ENCODE measurements at regions not wholly inside any gene's neighbourhood (a gene's known extent, or its start where the extent isn't known, plus 50 kb on each side); places are given as distances from the start of the nearest gene placed in this dataset.

GRCh38 chr2:892892-893291 is 57.8 kb upstream of the SNTG2 start:
- Histone ChIP-seq H3K9me3 (ENCODE audit: insufficient read depth, low read depth) (no peaks in the 10 kb centered on the region), H2AFZ (no peak overlapping the region), H3K9me2 (ENCODE audit: insufficient read depth) (no peaks in the 10 kb centered on the region), H3K36me3 (ENCODE audit: low read depth) (no peaks in the 10 kb centered on the region), H3K4me3 (no peak overlapping the region), H3K79me2 (ENCODE audit: low read depth) (no peaks in the 10 kb centered on the region), H3K27me3 (ENCODE audit: insufficient read depth, low read depth) (peaks cover 59% of the 10 kb centered on the region), H4K20me1 (ENCODE audit: insufficient read depth) (no peaks in the 10 kb centered on the region), H3K27ac (no peak overlapping the region), H3K4me2 (no peak overlapping the region), H3K4me1 (replicated peaks; ENCODE audit: insufficient read depth) (no peaks in the 10 kb centered on the region), H3F3A (ENCODE audit: insufficient read depth, low read depth) (no peaks in the 10 kb centered on the region)
- ChIA-PET CTCF (no interaction called here), POLR2A (ENCODE audit: unreplicated experiment) (no interaction called here)
- intact Hi-C loops (cut with micrococcal nuclease; ENCODE audit: unreplicated experiment) = no loop called here
- BruUV-seq (replicated peaks) = no TSS peak
- DNase-seq = no peak
- TF ChIP-seq CTCF (conservative IDR thresholded peaks at IDR 0.05) (no peak), EZH2 (IDR thresholded peaks at IDR 0.05; ENCODE audit: low read depth) (no peak)

- Histone ChIP-seq H3K27me3 (ENCODE audit: insufficient read depth, low read depth) (peaks cover 64% of the 10 kb centered on the region), H3K27ac (no peak overlapping the region), H3K4me1 (replicated peaks; ENCODE audit: insufficient read depth) (no peaks in the 10 kb centered on the region), H3F3A (ENCODE audit: insufficient read depth, low read depth) (no peaks in the 10 kb centered on the region), H3K9me3 (ENCODE audit: insufficient read depth, low read depth) (no peaks in the 10 kb centered on the region), H2AFZ (no peak overlapping the region), H3K4me2 (no peak overlapping the region), H3K4me3 (no peak overlapping the region), H3K9me2 (ENCODE audit: insufficient read depth) (no peaks in the 10 kb centered on the region), H3K36me3 (ENCODE audit: low read depth) (no peaks in the 10 kb centered on the region), H3K79me2 (ENCODE audit: low read depth) (no peaks in the 10 kb centered on the region), H4K20me1 (ENCODE audit: insufficient read depth) (no peaks in the 10 kb centered on the region)
- intact Hi-C loops (cut with micrococcal nuclease; ENCODE audit: unreplicated experiment) = no loop called here
- POLR2A ChIA-PET (ENCODE audit: unreplicated experiment) = no interaction called here
- BruUV-seq (replicated peaks) = no TSS peak
- TF ChIP-seq EZH2 (IDR thresholded peaks at IDR 0.05; ENCODE audit: low read depth) = no peak
- TF ChIP-seq CTCF (conservative IDR thresholded peaks at IDR 0.05) = no peak
- no peak for DNase-seq
- CTCF ChIA-PET = no interaction called here
These were observed 58.2 kb upstream of the SNTG2 start for GRCh38 chr2:892401-892800.

GRCh38 chr2:891734-892133 is 58.9 kb upstream of the SNTG2 start:
- no peak overlapping the region for H3K4me2 ChIP-seq
- H3K79me2 ChIP-seq (ENCODE audit: low read depth) = no peaks in the 10 kb centered on the region
- H3F3A ChIP-seq (ENCODE audit: insufficient read depth, low read depth) = no peaks in the 10 kb centered on the region
- intact Hi-C loops (cut with micrococcal nuclease; ENCODE audit: unreplicated experiment) = no loop called here
- no peak overlapping the region for H2AFZ ChIP-seq
- no peak overlapping the region for H3K4me3 ChIP-seq
- peaks cover 71% of the 10 kb centered on the region for H3K27me3 ChIP-seq (ENCODE audit: insufficient read depth, low read depth)
- H4K20me1 ChIP-seq (ENCODE audit: insufficient read depth) = no peaks in the 10 kb centered on the region
- H3K36me3 ChIP-seq (ENCODE audit: low read depth) = no peaks in the 10 kb centered on the region
- POLR2A ChIA-PET (ENCODE audit: unreplicated experiment) = no interaction called here
- CTCF ChIA-PET = no interaction called here
- no peak for TF ChIP-seq CTCF (conservative IDR thresholded peaks at IDR 0.05)
- no peak for TF ChIP-seq EZH2 (IDR thresholded peaks at IDR 0.05; ENCODE audit: low read depth)
- no TSS peak for BruUV-seq (replicated peaks)
- H3K4me1 ChIP-seq (replicated peaks; ENCODE audit: insufficient read depth) = no peaks in the 10 kb centered on the region
- no peaks in the 10 kb centered on the region for H3K9me2 ChIP-seq (ENCODE audit: insufficient read depth)
- DNase-seq = no peak
- H3K27ac ChIP-seq = no peak overlapping the region
- H3K9me3 ChIP-seq (ENCODE audit: insufficient read depth, low read depth) = no peaks in the 10 kb centered on the region
